Keratinocyte (primary cell): ENCODE measurements at regions not wholly inside any gene's neighbourhood (a gene's known extent, or its start where the extent isn't known, plus 50 kb on each side); places are given as distances from the start of the nearest gene placed in this dataset.

Source experiments
- CTCF ChIP-seq, 3 experiments: IDR thresholded peaks in 1 of 3; conservative IDR thresholded peaks in 1 of 3; optimal IDR thresholded peaks in 1 of 3; 2 replicates in 2 of 3; 3 replicates in 1 of 3; pipeline versions ENCODE3 to v1.5.1; 2011; ENCODE audit warnings: low read length in 3 of 3, mild to moderate bottlenecking in 3 of 3, moderate library complexity in 2 of 3, control low read depth in 1 of 3, inconsistent platforms in 1 of 3; ENCODE audit not compliant: insufficient read depth in 2 of 3; ENCODE audit errors: extremely low read depth in 1 of 3
- EZH2 ChIP-seq: IDR thresholded peaks from one replicate; pipeline ENCODE4 v1.6.1; 2012; ENCODE audit warnings: inconsistent platforms, mild to moderate bottlenecking, low read length, moderate library complexity

DNA sequence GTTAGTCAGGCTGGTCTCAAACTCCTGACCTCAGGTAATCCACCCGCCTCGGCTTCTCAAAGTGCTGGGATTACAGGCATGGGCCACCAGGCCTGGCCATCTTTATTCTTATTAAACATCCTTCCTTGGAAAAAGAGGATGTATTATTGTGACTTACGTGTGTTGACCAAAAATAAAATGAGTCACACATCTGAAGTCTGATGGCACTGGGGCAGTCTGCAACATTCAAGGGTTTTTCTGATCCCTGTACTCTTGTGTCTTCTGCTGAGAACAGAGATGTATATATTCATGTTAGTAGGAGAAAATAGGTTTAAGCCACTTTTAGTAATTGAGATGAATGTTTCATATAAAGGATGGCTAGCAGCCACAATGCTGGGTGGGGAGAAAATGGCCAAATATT lies 129.9 kb upstream of the RIPOR2 start:
- TF ChIP-seq CTCF (optimal IDR thresholded peaks at IDR 0.05 in 1 of 3, IDR thresholded peaks at IDR 0.05 in 1 of 3, conservative IDR thresholded peaks at IDR 0.05 in 1 of 3; ENCODE audit: extremely low read depth in 1 of 3, insufficient read depth in 2 of 3, low read length in 3 of 3) (no peak), EZH2 (no peak)
